ENCODE measurements at regions not wholly inside any gene's neighbourhood (a gene's known extent, or its start where the extent isn't known, plus 50 kb on each side); places are given as distances from the start of the nearest gene placed in this dataset.

GRCh38 chr20:51162015-51162414 is 139.1 kb upstream of the KCNG1 start:
- DNase-seq, result no peak

- DNase-seq, result no peak
Measured at GRCh38 chr20:51160821-51161220, 137.9 kb upstream of the KCNG1 start.

- no peak for DNase-seq
Measured at GRCh38 chr20:51159981-51160380, 137.1 kb upstream of the KCNG1 start.

GRCh38 chr20:51159303-51159702 is 136.4 kb upstream of the KCNG1 start:
- DNase-seq, result peak in 1 of 51 donors; percentile 7

- no peak for DNase-seq
Measured at GRCh38 chr20:51158226-51158625, 135.3 kb upstream of the KCNG1 start.

GRCh38 chr20:51156041-51156982 is 133.4 kb upstream of the KCNG1 start:
- DNase-seq, result peak in 3 of 51 donors; percentile 3 to 40 (median 9)

GRCh38 chr20:51154708-51155690 is 132.1 kb upstream of the KCNG1 start:
- no peak for DNase-seq

- no peak for DNase-seq
Measured at GRCh38 chr20:51153867-51154707, 131.2 kb upstream of the KCNG1 start.

GRCh38 chr20:51148941-51149340 is 126.0 kb upstream of the KCNG1 start:
- DNase-seq, result no peak

- DNase-seq, result no peak
Measured at GRCh38 chr20:51144476-51144875, 121.6 kb upstream of the KCNG1 start.

- DNase-seq, result no peak
Measured at GRCh38 chr20:51143652-51144051, 120.7 kb upstream of the KCNG1 start.

- DNase-seq, result no peak
Measured at GRCh38 chr20:51142448-51142847, 119.5 kb upstream of the KCNG1 start.

- DNase-seq, result no peak
Measured at GRCh38 chr20:51140671-51141070, 117.8 kb upstream of the KCNG1 start.

GRCh38 chr20:51139891-51140290 is 117.0 kb upstream of the KCNG1 start:
- no peak for DNase-seq

- no peak for DNase-seq
Measured at GRCh38 chr20:51138576-51138975, 115.7 kb upstream of the KCNG1 start.

- no peak for DNase-seq
Measured at GRCh38 chr20:51137461-51137860, 114.6 kb upstream of the KCNG1 start.

- no peak for DNase-seq
Measured at GRCh38 chr20:51135926-51136715, 113.2 kb upstream of the KCNG1 start.

- DNase-seq, result no peak
Measured at GRCh38 chr20:51134405-51134804, 111.5 kb upstream of the KCNG1 start.

- no peak for DNase-seq
Measured at GRCh38 chr20:51132279-51132678, 109.4 kb upstream of the KCNG1 start.

GRCh38 chr20:51131811-51132210 is 108.9 kb upstream of the KCNG1 start:
- no peak for DNase-seq

Measured in hypothalamus (tissue), 51 donors.